ENCODE measurements at regions not wholly inside any gene's neighbourhood (a gene's known extent, or its start where the extent isn't known, plus 50 kb on each side); places are given as distances from the start of the nearest gene placed in this dataset.

DNA sequence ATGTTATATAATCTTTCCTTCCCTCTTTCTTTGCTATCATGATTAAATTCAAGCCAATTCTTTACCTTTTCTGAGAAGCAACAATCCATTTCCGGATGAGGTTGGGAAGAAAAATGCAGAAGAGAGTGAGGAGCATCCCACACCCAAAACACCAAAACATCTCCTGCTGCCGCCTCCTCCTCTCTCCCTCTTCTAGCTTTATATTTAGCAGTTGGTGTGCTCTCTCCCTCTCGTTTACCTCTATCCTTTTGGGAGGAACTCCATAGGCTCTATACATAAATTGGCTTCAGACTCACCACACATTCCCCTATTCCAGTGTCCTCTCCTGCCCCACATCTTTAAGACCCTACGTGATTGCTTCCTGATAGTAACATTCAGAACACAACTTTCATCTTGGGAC is 332.2 kb upstream of the PLXNA2 start:
- H3K23ac ChIP-seq (ENCODE audit: low read length in 2 of 2), result no peak overlapping the region
- WGBS, result 84% methylated on average over 4 of the region's 4 CpGs
- H3K4me3 ChIP-seq (ENCODE audit: insufficient read depth in 1 of 2, low read depth in 1 of 2, low read length in 2 of 2), result no peak overlapping the region
- no peak overlapping the region for H2BK12ac ChIP-seq (ENCODE audit: low read length in 2 of 2)
- H3K9ac ChIP-seq (ENCODE audit: low read length), result no peak overlapping the region
- no peak overlapping the region for H2BK15ac ChIP-seq (ENCODE audit: low read depth, poor library complexity, severe bottlenecking)
- H2AFZ ChIP-seq (ENCODE audit: low read depth, low read length), result no peak overlapping the region
- H3K4me1 ChIP-seq (ENCODE audit: control insufficient read depth, insufficient read depth, low read depth, low read length), result no peaks in the 10 kb centered on the region
- H2BK5ac ChIP-seq (ENCODE audit: low read depth, low read length, poor library complexity, severe bottlenecking), result no peak overlapping the region
- no peak overlapping the region for H2AK5ac ChIP-seq (ENCODE audit: low read length, severe bottlenecking)
- no peaks in the 10 kb centered on the region for H3K36me3 ChIP-seq (ENCODE audit: control insufficient read depth in 1 of 2, insufficient read depth in 2 of 2, low read depth in 1 of 2, low read length in 2 of 2)
- H3K27ac ChIP-seq (ENCODE audit: low read length, poor library complexity, severe bottlenecking), result no peak overlapping the region
- H4K8ac ChIP-seq (ENCODE audit: low read length), result no peak overlapping the region
- no peaks in the 10 kb centered on the region for H3K27me3 ChIP-seq (ENCODE audit: control insufficient read depth in 1 of 2, insufficient read depth in 1 of 2, low read length in 2 of 2)
- no peak overlapping the region for H3K18ac ChIP-seq (ENCODE audit: low read depth in 1 of 2, low read length in 2 of 2)
- no peak for DNase-seq
- H4K91ac ChIP-seq (ENCODE audit: low read length), result no peak overlapping the region
- no peak overlapping the region for H3K14ac ChIP-seq (ENCODE audit: low read length in 2 of 2)
- no peaks in the 10 kb centered on the region for H3K9me3 ChIP-seq (ENCODE audit: control insufficient read depth, low read length)
- no peak overlapping the region for H3K4ac ChIP-seq (ENCODE audit: low read depth in 1 of 2, low read length in 2 of 2)
- H3K4me2 ChIP-seq (ENCODE audit: low read length, poor library complexity, severe bottlenecking), result no peak overlapping the region
- H3K79me1 ChIP-seq (replicated peaks; ENCODE audit: low read length, poor library complexity, severe bottlenecking), result no peaks in the 10 kb centered on the region
- no peak overlapping the region for H2BK120ac ChIP-seq (ENCODE audit: low read depth, low read length)

DNA sequence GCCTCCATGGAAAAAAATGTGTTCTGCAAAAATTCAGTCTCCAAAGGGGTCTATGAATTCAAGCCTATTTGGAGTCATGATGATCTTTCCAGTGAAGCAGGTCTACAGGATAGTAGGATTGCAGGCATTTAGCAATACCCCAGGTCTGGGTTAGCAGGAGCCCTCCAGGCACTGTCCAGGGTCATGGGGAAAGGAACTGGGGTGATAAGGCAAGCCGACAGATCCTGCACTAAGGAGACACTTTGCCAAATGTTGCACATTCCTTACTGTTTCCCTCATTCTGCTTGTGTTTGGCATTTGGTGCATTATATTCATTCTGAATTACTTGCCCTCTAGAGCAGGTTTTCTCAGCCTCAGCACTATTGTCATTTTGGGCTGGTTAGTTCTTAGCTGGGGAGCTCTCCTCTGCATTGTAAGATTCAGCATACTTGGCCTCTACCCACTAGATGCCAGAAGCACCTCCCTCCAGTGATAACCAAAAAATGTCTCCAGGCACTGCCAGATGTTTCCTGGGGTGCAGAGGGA is 333.3 kb upstream of the PLXNA2 start:
- no peaks in the 10 kb centered on the region for H3K27me3 ChIP-seq (ENCODE audit: control insufficient read depth in 1 of 2, insufficient read depth in 1 of 2, low read length in 2 of 2)
- H4K8ac ChIP-seq (ENCODE audit: low read length), result no peak overlapping the region
- H3K4me1 ChIP-seq (ENCODE audit: control insufficient read depth, insufficient read depth, low read depth, low read length), result no peaks in the 10 kb centered on the region
- no peak overlapping the region for H2BK120ac ChIP-seq (ENCODE audit: low read depth, low read length)
- no peaks in the 10 kb centered on the region for H3K9me3 ChIP-seq (ENCODE audit: control insufficient read depth, low read length)
- H4K91ac ChIP-seq (ENCODE audit: low read length), result no peak overlapping the region
- no peak overlapping the region for H2BK12ac ChIP-seq (ENCODE audit: low read length in 2 of 2)
- no peak overlapping the region for H3K4me3 ChIP-seq (ENCODE audit: insufficient read depth in 1 of 2, low read depth in 1 of 2, low read length in 2 of 2)
- H3K23ac ChIP-seq (ENCODE audit: low read length in 2 of 2), result no peak overlapping the region
- H3K18ac ChIP-seq (ENCODE audit: low read depth in 1 of 2, low read length in 2 of 2), result no peak overlapping the region
- H3K9ac ChIP-seq (ENCODE audit: low read length), result no peak overlapping the region
- H3K36me3 ChIP-seq (ENCODE audit: control insufficient read depth in 1 of 2, insufficient read depth in 2 of 2, low read depth in 1 of 2, low read length in 2 of 2), result no peaks in the 10 kb centered on the region
- no peak overlapping the region for H2AK5ac ChIP-seq (ENCODE audit: low read length, severe bottlenecking)
- no peak overlapping the region for H3K14ac ChIP-seq (ENCODE audit: low read length in 2 of 2)
- H3K4ac ChIP-seq (ENCODE audit: low read depth in 1 of 2, low read length in 2 of 2), result no peak overlapping the region
- no peak for DNase-seq
- no peak overlapping the region for H2AFZ ChIP-seq (ENCODE audit: low read depth, low read length)
- H2BK15ac ChIP-seq (ENCODE audit: low read depth, poor library complexity, severe bottlenecking), result no peak overlapping the region
- no peak overlapping the region for H3K27ac ChIP-seq (ENCODE audit: low read length, poor library complexity, severe bottlenecking)
- no peak overlapping the region for H3K4me2 ChIP-seq (ENCODE audit: low read length, poor library complexity, severe bottlenecking)
- WGBS, result 50% methylated on average over 1 of the region's 1 CpG
- no peak overlapping the region for H2BK5ac ChIP-seq (ENCODE audit: low read depth, low read length, poor library complexity, severe bottlenecking)
- H3K79me1 ChIP-seq (replicated peaks; ENCODE audit: low read length, poor library complexity, severe bottlenecking), result no peaks in the 10 kb centered on the region

DNA sequence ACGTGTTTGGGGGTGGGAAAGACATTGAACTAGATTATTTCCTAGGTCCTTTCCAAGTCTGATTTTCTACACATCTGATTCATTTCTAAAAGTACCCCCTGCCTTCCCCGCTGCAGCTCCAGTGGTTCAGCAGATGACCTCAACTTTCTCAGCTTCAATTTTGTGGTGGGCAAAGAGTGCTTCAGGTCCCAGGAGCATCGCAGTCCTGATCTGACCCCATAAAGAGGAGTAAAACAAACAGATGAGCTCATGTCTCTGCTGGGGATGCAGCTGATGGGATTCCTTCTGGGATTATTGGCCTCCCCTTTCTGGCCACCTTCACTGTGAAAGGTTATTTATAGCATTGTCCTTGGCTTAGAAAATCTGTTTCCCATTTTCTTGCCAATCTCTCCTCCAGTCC is 337.0 kb upstream of the PLXNA2 start:
- no peak overlapping the region for H3K4ac ChIP-seq (ENCODE audit: low read depth in 1 of 2, low read length in 2 of 2)

DNA sequence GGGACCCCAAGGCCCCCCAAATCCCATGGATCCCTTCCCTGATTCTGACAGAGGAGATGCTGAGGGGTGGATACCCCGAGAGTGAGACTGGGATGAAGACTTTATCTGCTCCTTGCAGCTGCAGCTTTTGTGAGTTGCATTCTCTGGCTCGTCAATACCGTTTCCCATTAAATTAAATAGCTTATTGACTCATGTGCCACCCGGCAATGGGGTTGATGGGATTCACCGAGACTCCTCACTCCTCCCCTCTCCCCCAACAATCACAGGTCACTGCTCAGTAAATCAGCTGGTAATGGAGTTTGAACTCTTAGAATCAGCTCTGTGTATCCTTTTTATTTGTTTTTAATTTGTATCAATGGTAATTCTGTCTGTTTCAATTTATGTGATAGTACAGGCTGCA is 337.5 kb upstream of the PLXNA2 start:
- no peak overlapping the region for H3K4me3 ChIP-seq (ENCODE audit: insufficient read depth in 1 of 2, low read depth in 1 of 2, low read length in 2 of 2)
- no peak overlapping the region for H2AK5ac ChIP-seq (ENCODE audit: low read length, severe bottlenecking)
- no peaks in the 10 kb centered on the region for H3K36me3 ChIP-seq (ENCODE audit: control insufficient read depth in 1 of 2, insufficient read depth in 2 of 2, low read depth in 1 of 2, low read length in 2 of 2)
- no peak overlapping the region for H3K23ac ChIP-seq (ENCODE audit: low read length in 2 of 2)
- no peak overlapping the region for H3K4ac ChIP-seq (ENCODE audit: low read depth in 1 of 2, low read length in 2 of 2)
- H4K91ac ChIP-seq (ENCODE audit: low read length), result no peak overlapping the region
- WGBS, result 96% methylated on average over 4 of the region's 5 CpGs
- no peak overlapping the region for H3K9ac ChIP-seq (ENCODE audit: low read length)
- no peaks in the 10 kb centered on the region for H3K27me3 ChIP-seq (ENCODE audit: control insufficient read depth in 1 of 2, insufficient read depth in 1 of 2, low read length in 2 of 2)
- no peak overlapping the region for H3K14ac ChIP-seq (ENCODE audit: low read length in 2 of 2)
- H2BK15ac ChIP-seq (ENCODE audit: low read depth, poor library complexity, severe bottlenecking), result no peak overlapping the region
- H3K4me2 ChIP-seq (ENCODE audit: low read length, poor library complexity, severe bottlenecking), result no peak overlapping the region
- no peaks in the 10 kb centered on the region for H3K4me1 ChIP-seq (ENCODE audit: control insufficient read depth, insufficient read depth, low read depth, low read length)
- no peaks in the 10 kb centered on the region for H3K79me1 ChIP-seq (replicated peaks; ENCODE audit: low read length, poor library complexity, severe bottlenecking)
- H2BK120ac ChIP-seq (ENCODE audit: low read depth, low read length), result no peak overlapping the region
- H3K9me3 ChIP-seq (ENCODE audit: control insufficient read depth, low read length), result no peaks in the 10 kb centered on the region
- no peak overlapping the region for H4K8ac ChIP-seq (ENCODE audit: low read length)
- H2AFZ ChIP-seq (ENCODE audit: low read depth, low read length), result no peak overlapping the region
- H2BK12ac ChIP-seq (ENCODE audit: low read length in 2 of 2), result no peak overlapping the region
- no peak for DNase-seq
- H2BK5ac ChIP-seq (ENCODE audit: low read depth, low read length, poor library complexity, severe bottlenecking), result no peak overlapping the region
- no peak overlapping the region for H3K18ac ChIP-seq (ENCODE audit: low read depth in 1 of 2, low read length in 2 of 2)
- H3K27ac ChIP-seq (ENCODE audit: low read length, poor library complexity, severe bottlenecking), result no peak overlapping the region

More for the DNA sequence above, 337.0 kb upstream of the PLXNA2 start:
- Histone ChIP-seq H2BK5ac (ENCODE audit: low read depth, low read length, poor library complexity, severe bottlenecking) (no peak overlapping the region), H3K4me2 (ENCODE audit: low read length, poor library complexity, severe bottlenecking) (no peak overlapping the region), H3K36me3 (ENCODE audit: control insufficient read depth in 1 of 2, insufficient read depth in 2 of 2, low read depth in 1 of 2, low read length in 2 of 2) (no peaks in the 10 kb centered on the region), H4K8ac (ENCODE audit: low read length) (no peak overlapping the region), H4K91ac (ENCODE audit: low read length) (no peak overlapping the region), H3K9ac (ENCODE audit: low read length) (no peak overlapping the region), H2AFZ (ENCODE audit: low read depth, low read length) (no peak overlapping the region), H3K27ac (ENCODE audit: low read length, poor library complexity, severe bottlenecking) (no peak overlapping the region), H2BK15ac (ENCODE audit: low read depth, poor library complexity, severe bottlenecking) (no peak overlapping the region), H2AK5ac (ENCODE audit: low read length, severe bottlenecking) (no peak overlapping the region), H3K4me1 (ENCODE audit: control insufficient read depth, insufficient read depth, low read depth, low read length) (no peaks in the 10 kb centered on the region), H3K79me1 (replicated peaks; ENCODE audit: low read length, poor library complexity, severe bottlenecking) (no peaks in the 10 kb centered on the region), H3K27me3 (ENCODE audit: control insufficient read depth in 1 of 2, insufficient read depth in 1 of 2, low read length in 2 of 2) (no peaks in the 10 kb centered on the region), H2BK120ac (ENCODE audit: low read depth, low read length) (no peak overlapping the region), H3K4me3 (ENCODE audit: insufficient read depth in 1 of 2, low read depth in 1 of 2, low read length in 2 of 2) (no peak overlapping the region), H3K9me3 (ENCODE audit: control insufficient read depth, low read length) (no peaks in the 10 kb centered on the region), H3K14ac (ENCODE audit: low read length in 2 of 2) (no peak overlapping the region), H2BK12ac (ENCODE audit: low read length in 2 of 2) (no peak overlapping the region), H3K23ac (ENCODE audit: low read length in 2 of 2) (no peak overlapping the region), H3K18ac (ENCODE audit: low read depth in 1 of 2, low read length in 2 of 2) (no peak overlapping the region)
- no peak for DNase-seq
- WGBS, result 65% methylated on average over 3 of the region's 3 CpGs

All from mesenchymal stem cell (in vitro differentiated cells and primary cell).